ENCODE measurements at regions not wholly inside any gene's neighbourhood (a gene's known extent, or its start where the extent isn't known, plus 50 kb on each side); places are given as distances from the start of the nearest gene placed in this dataset.

GRCh38 chr9:120319452-120319851 lies 260.5 kb downstream of the CDK5RAP2 start:
- TF ChIP-seq CTCF (IDR thresholded peaks at IDR 0.05) (no peak), FOXJ3 (CRISPR knock-in tag; IDR thresholded peaks at IDR 0.05; ENCODE audit: borderline replicate concordance) (no peak), NR1H2 (CRISPR knock-in tag; IDR thresholded peaks at IDR 0.05) (no peak), FOXP1 (CRISPR knock-in tag; IDR thresholded peaks at IDR 0.05; ENCODE audit: borderline replicate concordance) (no peak), RELA (CRISPR knock-in tag; IDR thresholded peaks at IDR 0.05; ENCODE audit: borderline replicate concordance) (no peak), NFYB (CRISPR knock-in tag; conservative IDR thresholded peaks at IDR 0.05; ENCODE audit: low read depth) (no peak)
- TF ChIP-seq, protein P1, sequence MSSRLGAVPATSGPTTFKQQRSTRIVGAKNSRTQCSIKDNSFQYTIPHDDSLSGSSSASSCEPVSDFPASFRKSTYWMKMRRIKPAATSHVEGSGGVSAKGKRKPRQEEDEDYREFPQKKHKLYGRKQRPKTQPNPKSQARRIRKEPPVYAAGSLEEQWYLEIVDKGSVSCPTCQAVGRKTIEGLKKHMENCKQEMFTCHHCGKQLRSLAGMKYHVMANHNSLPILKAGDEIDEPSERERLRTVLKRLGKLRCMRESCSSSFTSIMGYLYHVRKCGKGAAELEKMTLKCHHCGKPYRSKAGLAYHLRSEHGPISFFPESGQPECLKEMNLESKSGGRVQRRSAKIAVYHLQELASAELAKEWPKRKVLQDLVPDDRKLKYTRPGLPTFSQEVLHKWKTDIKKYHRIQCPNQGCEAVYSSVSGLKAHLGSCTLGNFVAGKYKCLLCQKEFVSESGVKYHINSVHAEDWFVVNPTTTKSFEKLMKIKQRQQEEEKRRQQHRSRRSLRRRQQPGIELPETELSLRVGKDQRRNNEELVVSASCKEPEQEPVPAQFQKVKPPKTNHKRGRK (CRISPR knock-in tag; IDR thresholded peaks at IDR 0.05; ENCODE audit: borderline replicate concordance): no peak
